WTC11 (cell line): ENCODE measurements at regions not wholly inside any gene's neighbourhood (a gene's known extent, or its start where the extent isn't known, plus 50 kb on each side); places are given as distances from the start of the nearest gene placed in this dataset.

ENCODE experiments used
- ATAC-seq: fragments of 200-7000 bp; cut with Tn5 transposase; 2 replicates; pipeline ENCODE4 v1.10.0; 2021; ENCODE audit warnings: mild to moderate bottlenecking, moderate library complexity
- CTCF ChIA-PET: fragments of 300-600 bp; sonication (Branson Sonifier 250); formaldehyde crosslinking; loops from one replicate; lab custom pipeline; 2021; ENCODE audit warnings: antibody characterized with exemption; lab: Charles Lee
- POLR2A ChIA-PET: fragments of 350-600 bp; sonication (Branson Sonifier 250); formaldehyde crosslinking; loops from one replicate; lab custom pipeline; 2021; ENCODE audit warnings: antibody characterized with exemption; lab: Charles Lee
- DNase-seq: peaks from one replicate; pipeline ENCODE4 v3.0.0; 2021; ENCODE audit warnings: low spot score
- H3K27ac Mint-ChIP-seq: 2 replicates; pipeline ENCODE4 v1.8.0; 2021; ENCODE audit warnings: mixed read lengths
- H3K27me3 Mint-ChIP-seq: 2 replicates; pipeline ENCODE4 v1.8.0; 2021; ENCODE audit warnings: low read depth, mild to moderate bottlenecking, moderate library complexity, mixed read lengths
- H3K36me3 Mint-ChIP-seq: 2 replicates; pipeline ENCODE4 v1.8.0; 2021; ENCODE audit warnings: mixed read lengths
- H3K4me1 Mint-ChIP-seq: 2 replicates; pipeline ENCODE4 v1.8.0; 2022; ENCODE audit warnings: mixed read lengths
- H3K4me3 Mint-ChIP-seq: 2 replicates; pipeline ENCODE4 v1.8.0; 2021; ENCODE audit warnings: mild to moderate bottlenecking, moderate library complexity, mixed read lengths
- H3K9me3 Mint-ChIP-seq: 2 replicates; pipeline ENCODE4 v1.8.0; 2021; ENCODE audit warnings: mixed read lengths
- CBFB ChIP-seq: sonication (generic); formaldehyde crosslinking; IDR thresholded peaks from 2 replicates; pipeline ENCODE4 v1.8.1; 2022; ENCODE audit warnings: mild to moderate bottlenecking, low read depth, missing genetic modification reagents
- CREB1 ChIP-seq: sonication (generic); formaldehyde crosslinking; IDR thresholded peaks from 2 replicates; pipeline ENCODE4 v1.8.0; 2023; ENCODE audit warnings: mild to moderate bottlenecking, missing genetic modification reagents
- E2F1 ChIP-seq: sonication (generic); formaldehyde crosslinking; IDR thresholded peaks from 2 replicates; pipeline ENCODE4 v1.8.0; 2022; ENCODE audit warnings: mild to moderate bottlenecking, missing genetic modification reagents
- ELF4 ChIP-seq: sonication (generic); formaldehyde crosslinking; IDR thresholded peaks from 2 replicates; pipeline ENCODE4 v1.8.1; 2022; ENCODE audit warnings: low read depth, mild to moderate bottlenecking, moderate library complexity, missing genetic modification reagents
- ETV6 ChIP-seq: sonication (generic); formaldehyde crosslinking; IDR thresholded peaks from 2 replicates; pipeline ENCODE4 v1.8.1; 2022; ENCODE audit warnings: mild to moderate bottlenecking, missing genetic modification reagents
- HMGA2 ChIP-seq: fragments of 250-450 bp; sonication (Bioruptor Pico); IDR thresholded peaks from 2 replicates; pipeline ENCODE4 v1.4.0; 2021; ENCODE audit warnings: mild to moderate bottlenecking, moderate library complexity
- OVOL2 ChIP-seq: fragments of 250-450 bp; sonication (Bioruptor Pico); IDR thresholded peaks from 2 replicates; pipeline ENCODE4 v1.9.0; 2021; ENCODE audit warnings: mild to moderate bottlenecking, borderline replicate concordance
- SOX15 ChIP-seq: fragments of 250-450 bp; sonication (Bioruptor Pico); IDR thresholded peaks from 2 replicates; pipeline ENCODE4 v1.9.0; 2021; ENCODE audit warnings: mild to moderate bottlenecking
- TEAD4 ChIP-seq: sonication (generic); formaldehyde crosslinking; IDR thresholded peaks from 2 replicates; pipeline ENCODE4 v1.8.0; 2022; ENCODE audit warnings: mild to moderate bottlenecking, missing genetic modification reagents
- ZNF396 ChIP-seq: fragments of 250-450 bp; sonication (Bioruptor Pico); IDR thresholded peaks from 2 replicates; pipeline ENCODE4 v1.8.0; 2021; ENCODE audit warnings: mild to moderate bottlenecking, moderate library complexity, borderline replicate concordance
- ZNF532 ChIP-seq: fragments of 250-450 bp; sonication (Bioruptor Pico); IDR thresholded peaks from 2 replicates; pipeline ENCODE4 v1.9.0; 2021; ENCODE audit warnings: mild to moderate bottlenecking, borderline replicate concordance
- TF ChIP-seq, protein P1 (sequence below): sonication (generic); formaldehyde crosslinking; IDR thresholded peaks from 2 replicates; pipeline ENCODE4 v1.8.0; 2022; ENCODE audit warnings: missing genetic modification reagents
- TF ChIP-seq, protein P2 (sequence below): sonication (generic); formaldehyde crosslinking; IDR thresholded peaks from 2 replicates; pipeline ENCODE4 v1.8.1; 2023; ENCODE audit warnings: mild to moderate bottlenecking, missing genetic modification reagents, moderate library complexity
- TF ChIP-seq, protein P3 (sequence below): sonication (generic); formaldehyde crosslinking; IDR thresholded peaks from 2 replicates; pipeline ENCODE4 v1.8.1; 2022; ENCODE audit warnings: mild to moderate bottlenecking, moderate library complexity, missing genetic modification reagents
- TF ChIP-seq, protein P4 (sequence below): sonication (generic); formaldehyde crosslinking; IDR thresholded peaks from 2 replicates; pipeline ENCODE4 v1.8.0; 2023; ENCODE audit warnings: mild to moderate bottlenecking, missing genetic modification reagents

- Mint-ChIP-seq H3K27me3 (no peaks in the 10 kb centered on the region), H3K4me1 (no peaks in the 10 kb centered on the region), H3K27ac (no peak overlapping the region), H3K9me3 (peaks cover 26% of the 10 kb centered on the region), H3K36me3 (peaks cover 11% of the 10 kb centered on the region)
- ChIA-PET CTCF (no interaction called here), POLR2A (no interaction called here)
- no peak for DNase-seq
- TF ChIP-seq, protein P1, sequence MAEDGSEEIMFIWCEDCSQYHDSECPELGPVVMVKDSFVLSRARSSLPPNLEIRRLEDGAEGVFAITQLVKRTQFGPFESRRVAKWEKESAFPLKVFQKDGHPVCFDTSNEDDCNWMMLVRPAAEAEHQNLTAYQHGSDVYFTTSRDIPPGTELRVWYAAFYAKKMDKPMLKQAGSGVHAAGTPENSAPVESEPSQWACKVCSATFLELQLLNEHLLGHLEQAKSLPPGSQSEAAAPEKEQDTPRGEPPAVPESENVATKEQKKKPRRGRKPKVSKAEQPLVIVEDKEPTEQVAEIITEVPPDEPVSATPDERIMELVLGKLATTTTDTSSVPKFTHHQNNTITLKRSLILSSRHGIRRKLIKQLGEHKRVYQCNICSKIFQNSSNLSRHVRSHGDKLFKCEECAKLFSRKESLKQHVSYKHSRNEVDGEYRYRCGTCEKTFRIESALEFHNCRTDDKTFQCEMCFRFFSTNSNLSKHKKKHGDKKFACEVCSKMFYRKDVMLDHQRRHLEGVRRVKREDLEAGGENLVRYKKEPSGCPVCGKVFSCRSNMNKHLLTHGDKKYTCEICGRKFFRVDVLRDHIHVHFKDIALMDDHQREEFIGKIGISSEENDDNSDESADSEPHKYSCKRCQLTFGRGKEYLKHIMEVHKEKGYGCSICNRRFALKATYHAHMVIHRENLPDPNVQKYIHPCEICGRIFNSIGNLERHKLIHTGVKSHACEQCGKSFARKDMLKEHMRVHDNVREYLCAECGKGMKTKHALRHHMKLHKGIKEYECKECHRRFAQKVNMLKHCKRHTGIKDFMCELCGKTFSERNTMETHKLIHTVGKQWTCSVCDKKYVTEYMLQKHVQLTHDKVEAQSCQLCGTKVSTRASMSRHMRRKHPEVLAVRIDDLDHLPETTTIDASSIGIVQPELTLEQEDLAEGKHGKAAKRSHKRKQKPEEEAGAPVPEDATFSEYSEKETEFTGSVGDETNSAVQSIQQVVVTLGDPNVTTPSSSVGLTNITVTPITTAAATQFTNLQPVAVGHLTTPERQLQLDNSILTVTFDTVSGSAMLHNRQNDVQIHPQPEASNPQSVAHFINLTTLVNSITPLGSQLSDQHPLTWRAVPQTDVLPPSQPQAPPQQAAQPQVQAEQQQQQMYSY = no peak
- TF ChIP-seq ETV6 (no peak), CBFB (CRISPR knock-in tag) (no peak), SOX15 (CRISPR knock-in tag) (no peak), TEAD4 (no peak)
- TF ChIP-seq, protein P2, sequence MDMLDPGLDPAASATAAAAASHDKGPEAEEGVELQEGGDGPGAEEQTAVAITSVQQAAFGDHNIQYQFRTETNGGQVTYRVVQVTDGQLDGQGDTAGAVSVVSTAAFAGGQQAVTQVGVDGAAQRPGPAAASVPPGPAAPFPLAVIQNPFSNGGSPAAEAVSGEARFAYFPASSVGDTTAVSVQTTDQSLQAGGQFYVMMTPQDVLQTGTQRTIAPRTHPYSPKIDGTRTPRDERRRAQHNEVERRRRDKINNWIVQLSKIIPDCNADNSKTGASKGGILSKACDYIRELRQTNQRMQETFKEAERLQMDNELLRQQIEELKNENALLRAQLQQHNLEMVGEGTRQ (CRISPR knock-in tag) = no peak
- TF ChIP-seq, all 79 proteins: peak for 0
- ATAC-seq = no peak
- H3K4me3 Mint-ChIP-seq = no peak overlapping the region
Measured at GRCh38 chr16:49081554-49081953, 200.1 kb downstream of the CBLN1 start.

- POLR2A ChIA-PET = no interaction called here
- Mint-ChIP-seq H3K36me3 (peaks cover 11% of the 10 kb centered on the region), H3K27ac (no peak overlapping the region), H3K9me3 (peaks cover 26% of the 10 kb centered on the region), H3K4me1 (peaks cover 2% of the 10 kb centered on the region), H3K27me3 (no peaks in the 10 kb centered on the region), H3K4me3 (no peak overlapping the region)
- ATAC-seq = no peak
- CTCF ChIA-PET = no interaction called here
- DNase-seq = no peak
- TF ChIP-seq CREB1 (CRISPR knock-in tag) (no peak), HMGA2 (no peak), ZNF532 (CRISPR knock-in tag) (no peak), ETV6 (no peak), ZNF396 (CRISPR knock-in tag) (no peak), ELF4 (CRISPR knock-in tag) (no peak), E2F1 (CRISPR knock-in tag) (no peak), OVOL2 (CRISPR knock-in tag) (no peak)
- TF ChIP-seq, protein P3, sequence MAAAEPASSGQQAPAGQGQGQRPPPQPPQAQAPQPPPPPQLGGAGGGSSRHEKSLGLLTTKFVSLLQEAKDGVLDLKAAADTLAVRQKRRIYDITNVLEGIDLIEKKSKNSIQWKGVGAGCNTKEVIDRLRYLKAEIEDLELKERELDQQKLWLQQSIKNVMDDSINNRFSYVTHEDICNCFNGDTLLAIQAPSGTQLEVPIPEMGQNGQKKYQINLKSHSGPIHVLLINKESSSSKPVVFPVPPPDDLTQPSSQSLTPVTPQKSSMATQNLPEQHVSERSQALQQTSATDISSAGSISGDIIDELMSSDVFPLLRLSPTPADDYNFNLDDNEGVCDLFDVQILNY (CRISPR knock-in tag) = no peak
- TF ChIP-seq, protein P4, sequence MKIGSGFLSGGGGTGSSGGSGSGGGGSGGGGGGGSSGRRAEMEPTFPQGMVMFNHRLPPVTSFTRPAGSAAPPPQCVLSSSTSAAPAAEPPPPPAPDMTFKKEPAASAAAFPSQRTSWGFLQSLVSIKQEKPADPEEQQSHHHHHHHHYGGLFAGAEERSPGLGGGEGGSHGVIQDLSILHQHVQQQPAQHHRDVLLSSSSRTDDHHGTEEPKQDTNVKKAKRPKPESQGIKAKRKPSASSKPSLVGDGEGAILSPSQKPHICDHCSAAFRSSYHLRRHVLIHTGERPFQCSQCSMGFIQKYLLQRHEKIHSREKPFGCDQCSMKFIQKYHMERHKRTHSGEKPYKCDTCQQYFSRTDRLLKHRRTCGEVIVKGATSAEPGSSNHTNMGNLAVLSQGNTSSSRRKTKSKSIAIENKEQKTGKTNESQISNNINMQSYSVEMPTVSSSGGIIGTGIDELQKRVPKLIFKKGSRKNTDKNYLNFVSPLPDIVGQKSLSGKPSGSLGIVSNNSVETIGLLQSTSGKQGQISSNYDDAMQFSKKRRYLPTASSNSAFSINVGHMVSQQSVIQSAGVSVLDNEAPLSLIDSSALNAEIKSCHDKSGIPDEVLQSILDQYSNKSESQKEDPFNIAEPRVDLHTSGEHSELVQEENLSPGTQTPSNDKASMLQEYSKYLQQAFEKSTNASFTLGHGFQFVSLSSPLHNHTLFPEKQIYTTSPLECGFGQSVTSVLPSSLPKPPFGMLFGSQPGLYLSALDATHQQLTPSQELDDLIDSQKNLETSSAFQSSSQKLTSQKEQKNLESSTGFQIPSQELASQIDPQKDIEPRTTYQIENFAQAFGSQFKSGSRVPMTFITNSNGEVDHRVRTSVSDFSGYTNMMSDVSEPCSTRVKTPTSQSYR (CRISPR knock-in tag) = no peak
Measured at GRCh38 chr16:49081086-49081485, 200.6 kb downstream of the CBLN1 start.
